GM19351 (cell line): ENCODE measurements at regions not wholly inside any gene's neighbourhood (a gene's known extent, or its start where the extent isn't known, plus 50 kb on each side); places are given as distances from the start of the nearest gene placed in this dataset.

Experiments
- ATAC-seq: cut with Tn5 transposase; IDR thresholded peaks from one replicate; pipeline ENCODE4 v1.9.1; 2021; ENCODE audit warnings: mild to moderate bottlenecking, moderate library complexity; ENCODE audit not compliant: unreplicated experiment

GRCh38 chr14:54207075-54207474, 189.7 kb upstream of the CDKN3 start:
- ATAC-seq = no peak

- no peak for ATAC-seq
These were observed 189.0 kb upstream of the CDKN3 start for GRCh38 chr14:54207476-54208462.

- no peak for ATAC-seq
These were observed 188.1 kb upstream of the CDKN3 start for GRCh38 chr14:54208751-54209150.

- no peak for ATAC-seq
These were observed 187.1 kb upstream of the CDKN3 start for GRCh38 chr14:54209511-54210250.

- no peak for ATAC-seq
These were observed 185.1 kb upstream of the CDKN3 start for GRCh38 chr14:54211551-54212308.

GRCh38 chr14:54213536-54213935, 183.3 kb upstream of the CDKN3 start:
- no peak for ATAC-seq

- ATAC-seq = no peak
These were observed 180.0 kb upstream of the CDKN3 start for GRCh38 chr14:54216827-54217226.

GRCh38 chr14:54219261-54220070, 177.3 kb upstream of the CDKN3 start:
- ATAC-seq = no peak

GRCh38 chr14:54220071-54220703, 176.6 kb upstream of the CDKN3 start:
- ATAC-seq = no peak

GRCh38 chr14:54220704-54221431, 175.9 kb upstream of the CDKN3 start:
- no peak for ATAC-seq

GRCh38 chr14:54221432-54221803, 175.4 kb upstream of the CDKN3 start:
- ATAC-seq = no peak

- no peak for ATAC-seq
These were observed 174.8 kb upstream of the CDKN3 start for GRCh38 chr14:54221971-54222370.

- no peak for ATAC-seq
These were observed 172.9 kb upstream of the CDKN3 start for GRCh38 chr14:54223831-54224402.

GRCh38 chr14:54225457-54226060, 171.2 kb upstream of the CDKN3 start:
- ATAC-seq = no peak

GRCh38 chr14:54226103-54226502, 170.7 kb upstream of the CDKN3 start:
- no peak for ATAC-seq

GRCh38 chr14:54226558-54226957, 170.2 kb upstream of the CDKN3 start:
- ATAC-seq = no peak

- ATAC-seq = no peak
These were observed 167.7 kb upstream of the CDKN3 start for GRCh38 chr14:54229136-54229535.

- no peak for ATAC-seq
These were observed 166.2 kb upstream of the CDKN3 start for GRCh38 chr14:54230645-54231044.

GRCh38 chr14:54232735-54233134, 164.1 kb upstream of the CDKN3 start:
- no peak for ATAC-seq
